NCI-H1436 treated with DMSO at 0.1 percent for 48 hours (cell line): ENCODE measurements at regions not wholly inside any gene's neighbourhood (a gene's known extent, or its start where the extent isn't known, plus 50 kb on each side); places are given as distances from the start of the nearest gene placed in this dataset.
"Not testable (repeated sequence)": the region's sequence is repeated elsewhere in the genome, so short reads cannot be mapped to it uniquely, and the experiment has no call there.

Experiments
- DNase-seq: peaks from one replicate; lab custom pipeline; 2025; lab: John Stamatoyannopoulos, UW

DNA sequence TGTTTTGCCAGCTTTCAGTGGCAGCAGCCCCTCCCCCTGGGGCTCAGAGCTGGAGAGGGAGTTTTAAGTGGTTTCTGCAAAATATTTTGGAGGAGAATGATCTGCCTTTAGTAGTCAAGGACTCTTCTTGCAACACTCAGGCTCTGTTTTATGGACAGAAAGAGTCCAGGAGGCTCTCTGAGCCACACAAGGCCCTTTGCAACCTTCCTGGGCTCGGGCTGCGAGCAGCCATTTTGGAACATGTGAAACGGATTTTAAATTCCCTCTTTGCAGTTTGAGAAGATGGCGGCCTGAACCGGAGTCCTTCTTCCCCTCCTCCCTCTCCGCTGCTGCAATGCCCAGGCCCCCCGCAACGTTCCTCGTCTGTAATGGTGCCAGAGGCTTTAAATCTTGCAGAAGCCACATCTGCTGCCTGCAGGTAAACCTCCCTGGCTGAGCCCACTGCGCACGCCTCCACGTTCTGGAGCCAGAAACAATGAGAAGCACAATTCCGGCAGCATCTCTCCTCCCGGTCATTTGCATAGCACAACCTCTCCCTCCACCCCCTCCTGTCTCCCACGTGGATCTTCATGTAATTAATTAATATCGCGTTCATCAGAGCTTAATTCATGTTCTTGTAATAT is 386.1 kb downstream of the SEC14L1 start:
- no peak for DNase-seq

DNA sequence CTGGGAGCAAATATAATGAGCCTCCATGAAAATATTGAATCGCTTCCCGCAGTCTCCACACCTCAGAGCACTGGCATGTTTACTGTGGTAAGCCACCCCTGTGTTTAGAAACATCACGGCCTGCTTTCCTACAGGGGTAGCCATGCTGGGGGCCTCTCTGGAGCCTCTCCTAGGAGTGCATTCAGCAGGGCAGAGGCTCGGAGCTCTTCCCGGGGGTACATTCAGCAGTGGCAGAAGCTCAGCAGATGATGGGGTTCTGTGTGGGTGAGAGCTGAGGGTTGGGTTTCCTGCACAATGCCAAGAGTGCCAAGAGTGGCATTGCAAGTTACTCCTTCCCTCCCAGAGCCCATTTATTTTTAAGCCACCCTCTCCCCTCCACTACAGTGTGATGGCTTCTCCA is 386.6 kb downstream of the SEC14L1 start:
- no peak for DNase-seq

DNA sequence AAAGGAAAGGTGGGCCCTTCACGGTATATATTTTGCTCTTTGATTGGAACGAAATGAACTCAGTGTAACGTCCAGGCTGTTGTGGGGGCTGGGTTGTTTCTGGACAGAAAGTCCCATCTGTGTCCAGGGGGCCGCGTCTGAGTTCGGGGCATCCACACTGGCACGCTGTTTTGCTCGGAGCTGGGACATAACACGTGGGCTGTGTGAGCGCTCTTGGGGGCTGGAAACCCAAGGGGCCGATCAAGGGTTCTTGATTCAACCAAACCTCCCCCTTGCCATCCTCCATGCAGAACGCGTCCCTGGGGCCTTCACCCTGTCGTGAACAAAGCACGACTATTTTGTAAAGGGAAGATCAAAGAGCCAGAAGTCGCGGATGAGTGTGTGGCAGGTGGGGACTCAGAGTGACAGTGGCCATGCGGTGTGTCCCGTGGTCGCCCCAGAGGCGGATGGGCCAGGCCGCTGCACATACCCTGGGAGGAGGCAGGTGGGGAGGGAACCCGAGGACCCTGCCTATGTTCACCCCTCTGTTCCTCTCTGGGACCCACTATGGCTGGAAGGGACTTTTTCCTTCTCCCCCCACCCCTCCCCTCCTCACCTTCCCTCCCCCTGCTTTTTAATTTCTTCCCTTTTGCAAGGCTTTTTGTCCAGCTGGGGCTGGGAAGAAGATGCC is 387.2 kb downstream of the SEC14L1 start:
- no peak for DNase-seq

DNA sequence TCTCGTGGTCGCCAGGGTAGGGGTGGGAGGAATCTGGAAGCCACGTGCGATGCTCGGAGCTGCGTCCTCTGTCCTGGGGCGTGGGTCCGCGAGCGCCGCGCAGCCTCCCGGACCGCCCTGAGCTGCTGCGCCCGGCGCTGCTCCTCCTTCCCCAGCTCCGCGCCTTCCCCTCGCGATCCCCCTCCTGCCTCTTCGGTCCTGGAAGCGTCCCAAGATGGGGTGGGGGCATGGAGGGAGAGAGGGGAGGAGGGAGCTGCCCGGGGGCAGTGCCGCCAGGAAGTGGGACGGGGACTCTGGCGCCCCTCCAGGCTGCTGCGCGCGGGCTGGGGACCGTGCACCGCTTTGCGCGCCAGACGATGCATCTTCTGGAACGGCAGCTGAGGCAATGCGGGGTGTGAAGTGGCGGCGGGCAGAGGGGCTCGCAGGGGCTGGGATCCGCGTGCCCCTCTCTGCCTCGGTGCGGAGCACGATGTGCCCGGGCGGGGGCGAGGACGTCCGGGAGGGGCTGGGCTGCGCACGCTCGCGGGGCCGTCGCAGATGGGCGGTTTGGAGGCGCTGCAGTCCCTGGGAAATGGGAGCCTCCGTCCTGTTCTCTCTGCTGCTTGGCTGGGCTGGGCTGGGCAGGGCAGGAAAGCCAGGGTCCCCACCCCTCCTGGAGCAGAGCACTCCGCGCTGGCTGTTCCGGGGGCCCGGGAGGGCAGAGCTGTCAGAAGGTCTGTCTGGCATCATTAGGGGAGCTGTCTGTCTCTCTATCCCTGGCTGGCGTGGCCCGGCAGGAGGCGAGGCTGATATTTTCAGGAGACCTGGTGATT is 388.0 kb downstream of the SEC14L1 start:
- no peak for DNase-seq

DNA sequence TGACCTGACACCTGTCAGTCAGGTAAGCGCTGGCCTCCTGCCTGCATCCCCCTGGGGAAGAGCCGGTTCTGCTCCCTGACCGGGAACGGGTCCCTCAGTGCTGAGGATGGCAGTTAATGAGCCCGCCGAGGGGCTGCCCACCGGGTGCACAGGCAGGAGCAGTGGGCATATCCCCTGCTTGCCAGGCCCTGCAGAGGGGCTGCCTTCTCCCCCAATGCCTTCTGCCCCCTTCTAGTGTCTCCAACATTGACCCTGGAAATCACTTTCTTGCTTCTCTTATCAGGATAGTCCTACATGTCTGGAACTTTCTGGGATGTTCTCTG is 388.5 kb downstream of the SEC14L1 start:
- DNase-seq, result no peak

DNA sequence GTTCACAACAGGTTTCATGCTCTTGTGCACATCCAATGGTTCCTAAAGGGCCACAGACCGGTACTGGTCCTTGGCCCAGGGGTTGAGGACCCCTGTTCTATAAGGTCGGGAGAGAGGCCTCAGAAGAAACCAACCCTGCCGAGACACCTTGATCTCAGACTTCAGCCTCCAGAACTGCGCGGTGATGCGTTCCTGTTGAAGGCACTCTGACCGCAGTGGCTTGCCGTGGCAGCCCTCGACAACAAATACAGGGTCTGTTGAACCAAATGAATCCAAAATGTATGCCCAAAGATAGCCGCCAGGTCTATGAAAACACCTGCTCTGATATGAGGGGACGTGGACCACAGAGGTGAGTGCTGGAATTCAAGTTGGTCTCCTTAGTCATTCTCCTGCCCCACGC is 389.8 kb downstream of the SEC14L1 start:
- no peak for DNase-seq

DNA sequence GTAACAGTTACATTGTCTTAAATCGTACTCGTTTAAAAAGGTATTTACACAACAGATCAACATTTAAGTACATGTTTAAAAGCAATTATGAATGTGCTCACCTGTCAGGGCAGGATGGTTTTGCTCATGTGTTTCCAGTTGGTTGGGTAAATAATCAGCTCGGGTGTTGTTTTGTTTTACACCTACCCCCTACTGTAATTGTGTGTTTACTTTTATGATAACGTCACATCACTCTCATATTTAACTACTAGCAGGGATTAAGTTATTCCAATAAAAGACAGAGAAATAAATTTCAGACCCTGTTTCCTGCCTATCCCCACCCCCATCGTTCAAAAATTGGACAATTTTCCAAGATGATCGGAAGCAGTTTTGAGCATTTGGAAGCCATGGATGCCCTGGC is 390.2 kb downstream of the SEC14L1 start:
- no peak for DNase-seq

DNA sequence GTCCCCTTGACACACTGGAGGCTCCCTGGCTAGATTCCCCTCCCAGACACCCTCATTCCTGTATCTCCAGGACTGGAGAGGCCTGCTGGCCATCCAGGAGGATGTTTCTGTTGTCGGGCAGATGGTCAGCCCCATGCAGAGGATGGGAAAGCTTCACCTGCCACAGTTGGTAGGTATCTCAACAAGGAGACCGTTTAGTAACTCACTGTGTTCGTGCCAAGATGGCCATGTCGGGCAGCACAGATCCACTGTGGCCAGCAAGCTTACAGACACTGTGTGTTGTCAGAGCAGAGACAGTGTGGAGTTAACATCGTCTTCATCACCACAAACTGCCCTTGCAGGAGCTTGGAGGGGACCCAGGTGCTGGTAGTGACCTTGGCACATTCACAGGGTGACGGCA is 390.9 kb downstream of the SEC14L1 start:
- no peak for DNase-seq

DNA sequence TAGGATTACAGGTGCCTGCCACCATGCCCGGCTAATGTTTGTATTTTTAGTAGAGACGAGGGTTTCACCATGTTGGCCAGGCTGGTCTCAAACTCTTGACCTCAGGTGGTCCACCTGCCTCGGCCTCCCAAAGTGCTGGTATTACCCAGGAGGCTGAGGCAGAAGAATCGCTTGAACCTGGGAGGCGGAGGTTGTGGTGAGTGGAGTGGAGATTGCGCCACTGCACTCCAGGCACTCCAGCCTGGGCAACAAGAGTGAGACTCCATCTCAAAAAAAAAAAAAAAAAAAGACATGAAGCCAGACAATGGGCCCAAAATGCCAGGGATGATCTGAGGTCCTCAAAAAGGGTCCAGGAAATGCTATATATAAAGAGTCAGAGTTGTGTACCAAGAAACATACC is 392.9 kb downstream of the SEC14L1 start:
- not testable (repeated sequence) for DNase-seq

DNA sequence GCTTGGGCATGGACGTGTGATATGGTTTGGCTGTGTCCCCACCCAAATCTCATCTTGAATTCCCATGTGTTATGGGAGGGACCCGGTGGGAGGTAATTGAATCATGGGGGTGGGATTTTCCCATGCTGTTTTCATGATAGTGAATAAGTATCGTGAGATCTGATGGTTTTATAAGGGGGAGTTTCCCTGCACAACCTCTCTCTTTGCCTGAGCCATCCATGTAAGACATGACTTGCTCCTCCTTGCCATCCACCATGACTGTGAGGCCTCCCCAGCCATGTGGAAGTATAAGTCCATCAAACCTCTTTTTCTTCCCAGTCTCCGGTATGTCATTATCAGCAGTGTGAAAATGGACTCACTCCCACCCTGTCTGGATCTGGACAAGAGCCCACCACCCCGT is 393.4 kb downstream of the SEC14L1 start:
- DNase-seq, result no peak

DNA sequence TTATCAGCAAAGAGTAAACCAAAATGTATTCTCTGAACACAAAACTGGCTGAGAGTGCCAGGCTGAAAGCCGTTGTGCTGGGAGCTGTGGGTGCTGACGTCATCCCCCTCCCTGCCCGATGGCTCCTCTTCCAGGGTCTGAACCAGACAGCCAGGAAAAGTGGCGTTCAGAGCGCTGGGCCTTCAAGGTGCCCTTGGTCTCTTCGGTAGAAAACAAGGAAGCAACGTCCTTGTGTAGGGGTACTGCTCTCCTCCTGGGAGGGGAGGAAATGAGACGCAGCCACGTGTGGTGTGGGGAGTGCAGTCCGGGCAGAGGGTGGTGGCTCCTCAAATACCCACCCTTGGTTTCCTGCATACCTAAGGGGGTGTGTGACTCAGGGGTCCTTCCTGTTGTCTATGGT is 394.7 kb downstream of the SEC14L1 start:
- no peak for DNase-seq

DNA sequence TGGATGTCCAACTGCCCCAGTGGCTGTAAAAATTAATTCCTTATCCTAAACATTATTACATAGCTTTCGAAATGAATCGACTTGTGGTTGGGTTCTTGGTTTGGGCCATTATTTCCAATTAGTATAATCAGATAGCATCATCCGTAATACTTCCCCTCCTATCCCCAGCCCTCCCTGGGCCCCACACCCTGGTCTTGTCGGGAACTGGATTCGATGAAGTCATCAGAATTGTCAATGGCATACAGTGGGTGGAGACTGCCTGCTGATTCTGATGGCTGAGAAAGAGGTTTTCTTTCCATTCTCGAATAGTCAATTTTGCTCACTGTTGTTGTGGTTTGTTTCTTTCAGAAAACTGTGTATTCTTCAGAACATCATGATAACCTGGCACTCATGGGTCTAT is 395.1 kb downstream of the SEC14L1 start:
- DNase-seq, result no peak

DNA sequence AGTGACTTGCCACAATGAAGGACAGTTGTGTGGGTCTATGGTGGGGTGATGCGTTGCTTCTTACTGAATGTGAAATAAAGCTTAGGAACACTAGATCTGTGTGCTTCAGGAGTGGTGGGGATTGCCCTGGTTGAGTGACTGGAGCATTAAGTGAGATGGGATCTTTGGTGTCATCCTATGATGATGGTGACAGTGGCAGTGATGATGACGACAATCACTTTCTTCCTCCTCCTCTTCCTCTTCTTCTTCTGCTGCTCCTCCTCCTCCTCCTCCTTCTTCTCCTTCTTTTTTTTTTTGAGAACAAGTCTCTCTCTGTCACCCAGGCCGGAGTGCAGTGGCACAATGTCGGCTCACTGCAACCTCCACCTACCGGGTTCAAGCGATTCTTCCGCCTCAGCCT is 396.8 kb downstream of the SEC14L1 start:
- no peak for DNase-seq

DNA sequence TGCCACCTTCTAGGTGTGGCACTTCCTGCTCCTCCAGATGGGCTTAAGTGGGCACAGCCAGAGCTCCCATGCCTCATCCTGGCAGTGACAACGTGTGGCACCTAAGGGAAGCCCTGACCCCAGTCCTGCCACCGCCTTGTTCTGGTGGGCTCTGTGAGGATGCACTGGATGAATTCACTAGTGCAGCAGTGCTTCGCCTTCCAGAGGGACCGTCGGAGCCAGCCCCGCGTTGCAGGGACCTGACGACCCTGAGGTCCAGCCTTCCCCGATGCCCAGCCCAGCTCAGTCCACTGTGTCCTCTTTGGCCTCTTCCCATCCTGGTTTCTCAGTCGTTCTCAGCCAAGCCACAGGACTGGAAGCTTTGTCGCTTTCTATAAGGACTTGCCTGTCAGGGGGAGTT is 399.8 kb downstream of the SEC14L1 start:
- DNase-seq, result no peak

DNA sequence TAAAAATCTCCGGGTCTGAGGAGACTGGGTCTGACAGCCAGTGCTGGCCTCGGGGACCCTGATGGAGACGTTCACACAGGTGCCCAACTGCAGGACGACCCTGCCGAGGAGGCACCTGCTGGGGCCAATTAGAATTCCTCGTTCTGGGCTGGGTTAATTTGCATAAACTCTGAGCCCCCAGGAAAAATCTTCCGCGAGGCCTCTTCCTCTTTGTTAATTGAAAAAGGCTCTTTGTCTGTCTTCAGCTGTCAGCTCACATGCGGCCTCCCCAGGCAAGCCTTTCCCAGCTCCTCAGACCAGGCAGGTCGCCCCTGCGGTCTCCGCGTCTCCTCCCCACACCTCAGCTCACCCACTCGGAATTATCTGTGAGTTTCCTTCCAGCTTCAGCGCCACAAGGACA is 400.2 kb downstream of the SEC14L1 start:
- no peak for DNase-seq

DNA sequence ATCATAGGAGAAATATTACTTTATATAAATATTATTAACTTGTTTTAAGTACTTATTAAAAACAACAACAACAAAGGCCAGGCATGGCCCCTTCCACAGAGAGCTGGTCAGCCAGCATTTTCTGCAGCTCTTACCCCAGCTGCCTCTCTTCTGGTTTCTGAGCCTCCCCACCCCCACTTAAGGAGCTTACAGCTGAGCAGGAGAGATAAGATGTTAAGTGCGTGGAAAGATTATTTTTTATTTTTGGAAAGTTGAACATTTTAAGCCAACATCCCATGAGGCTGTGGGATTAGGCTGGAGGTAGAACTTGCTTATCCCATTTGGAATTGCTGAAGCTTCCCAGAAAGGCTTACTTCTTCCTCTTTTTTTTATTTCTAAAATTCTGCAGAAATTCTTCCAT is 401.2 kb downstream of the SEC14L1 start:
- DNase-seq, result no peak

DNA sequence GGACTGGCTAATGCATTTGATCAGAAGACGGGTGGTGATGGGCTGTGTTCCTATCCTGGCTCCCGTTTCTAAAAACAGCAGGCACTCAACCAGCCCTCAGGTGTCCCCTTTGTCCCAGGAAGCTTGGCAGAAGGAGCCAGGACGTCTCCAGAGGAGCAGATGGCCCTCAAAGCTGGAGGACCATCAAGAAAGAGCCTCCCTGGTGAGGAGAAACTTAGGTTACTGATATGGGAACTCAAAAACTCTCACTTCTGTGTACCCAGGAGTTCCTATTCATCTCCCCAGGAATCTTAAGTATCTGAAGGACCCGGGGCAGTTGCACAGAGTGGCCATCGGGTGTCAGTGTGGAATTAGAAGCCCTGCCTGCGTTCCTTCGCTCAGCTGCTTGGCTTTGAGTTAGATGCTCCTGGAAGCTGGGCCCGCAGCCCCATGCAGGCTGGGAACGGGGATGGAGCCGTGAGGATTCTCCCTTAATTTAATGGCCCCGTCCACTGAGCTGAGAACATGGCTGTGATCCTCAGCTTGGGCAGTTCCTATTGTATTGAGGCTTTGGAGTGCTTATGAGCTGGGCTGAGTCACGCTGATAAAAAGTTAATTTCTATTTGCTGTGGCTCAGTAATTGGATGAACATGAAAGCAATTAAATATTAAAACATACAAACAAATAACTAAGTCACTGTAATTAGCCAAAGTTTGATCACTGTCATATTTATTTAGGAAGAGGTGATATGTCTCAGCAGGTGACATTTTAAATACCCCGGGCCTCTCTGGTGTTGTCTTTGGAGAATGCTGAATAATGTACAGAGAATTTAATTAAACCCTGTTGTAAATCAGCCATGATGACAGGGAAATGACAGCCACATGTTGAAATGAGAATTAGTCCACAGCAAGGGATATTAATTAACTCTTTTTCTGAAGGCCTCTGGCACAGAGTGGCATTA is 402.1 kb downstream of the SEC14L1 start:
- DNase-seq, result peak; percentile 55

DNA sequence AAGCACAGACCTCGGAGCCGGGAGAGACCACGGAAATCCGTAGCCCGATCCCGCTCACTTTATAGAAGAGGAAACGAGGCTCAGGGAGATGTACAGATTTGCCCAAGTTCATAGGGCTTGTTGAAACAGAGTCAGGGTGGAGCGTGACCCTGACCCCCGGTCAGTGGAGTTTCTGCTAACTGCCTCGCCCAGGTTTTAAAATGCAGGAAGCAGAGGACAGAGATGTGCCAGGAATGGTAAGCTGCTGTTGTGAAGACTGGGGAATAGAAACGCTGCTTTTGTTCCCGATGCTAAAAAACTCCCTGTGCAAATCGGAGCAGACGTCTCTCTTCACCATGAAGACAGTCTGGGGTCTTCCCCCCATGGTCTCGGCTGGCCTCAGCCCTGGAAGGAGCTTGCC is 403.0 kb downstream of the SEC14L1 start:
- no peak for DNase-seq

DNA sequence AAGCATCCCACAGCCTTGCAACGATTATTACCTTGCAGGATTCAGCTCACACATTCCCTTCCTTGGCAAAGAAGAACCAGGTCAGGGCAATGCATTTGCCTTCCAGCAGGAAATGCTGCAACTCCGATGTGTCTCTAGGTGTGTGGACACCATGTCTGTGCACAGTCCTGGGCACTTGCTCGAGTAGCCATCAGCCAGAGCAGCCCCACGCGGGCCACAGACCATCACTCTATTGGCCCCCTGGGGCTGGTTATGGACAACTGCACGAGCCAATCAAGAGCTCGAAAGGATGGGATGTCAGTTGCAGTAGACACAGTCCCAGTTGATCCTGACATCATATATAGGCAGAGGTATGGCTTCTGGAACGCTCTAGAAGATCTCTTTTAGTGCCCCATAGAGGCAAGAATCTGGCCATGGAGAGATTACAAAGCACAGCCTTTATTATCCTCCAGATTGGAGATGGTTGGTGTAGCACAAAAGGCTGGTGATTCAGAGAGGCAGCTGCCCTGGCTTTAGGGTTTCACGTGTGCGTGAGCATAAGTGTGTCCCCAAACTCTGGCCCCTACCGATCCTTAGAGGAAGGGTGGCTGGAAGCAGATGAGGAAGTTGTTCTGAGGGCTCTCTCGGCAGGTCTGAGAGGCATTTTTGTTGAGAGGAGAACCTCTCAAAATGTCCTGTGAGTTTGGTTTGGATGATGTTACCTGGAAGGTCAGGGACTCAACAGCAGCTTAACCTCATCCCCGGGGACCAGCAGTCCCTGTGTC is 403.8 kb downstream of the SEC14L1 start:
- no peak for DNase-seq

DNA sequence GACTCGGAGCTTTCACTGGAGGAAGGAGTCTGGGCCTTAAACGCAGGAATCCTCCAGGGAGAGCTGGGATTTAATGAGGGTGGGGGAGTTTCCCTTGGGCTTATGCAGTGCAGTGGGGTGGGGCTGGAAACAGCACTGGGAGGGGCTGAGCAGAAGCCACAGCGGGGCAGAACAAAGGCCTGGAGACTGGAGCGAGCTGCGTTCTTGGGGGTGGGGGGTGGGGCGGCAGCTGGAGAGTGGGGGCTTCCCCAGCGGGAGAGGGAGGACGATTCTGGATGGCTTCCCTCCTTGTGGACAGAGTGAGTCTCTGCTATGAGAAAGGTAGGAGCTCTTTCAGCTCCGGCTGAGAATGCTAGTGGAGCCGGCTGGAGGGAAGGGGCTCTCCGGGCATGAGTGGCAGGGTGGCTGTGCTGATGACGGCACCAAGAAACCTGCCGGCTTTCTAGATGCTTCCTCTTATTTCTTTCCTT is 406.0 kb downstream of the SEC14L1 start:
- DNase-seq, result peak; percentile 48

DNA sequence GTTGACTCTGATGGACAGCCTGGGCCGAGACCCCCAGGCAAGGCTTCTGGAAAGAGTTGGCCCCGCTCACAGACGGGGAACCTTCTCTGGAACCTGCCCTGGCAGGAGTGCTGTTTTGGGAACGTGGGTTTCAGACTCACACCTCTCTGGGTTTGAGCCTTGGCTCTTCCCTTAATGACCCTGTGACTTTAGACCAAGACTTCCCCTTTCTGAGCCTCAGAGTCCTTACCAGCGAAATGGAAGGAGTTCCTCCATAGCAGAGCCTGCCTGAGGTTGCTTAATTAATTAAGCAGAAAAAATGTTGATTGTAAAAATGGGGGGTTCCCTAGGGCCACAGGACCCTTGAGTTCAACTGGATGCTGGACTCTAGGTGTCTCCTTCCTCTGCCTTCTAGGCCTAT is 408.2 kb downstream of the SEC14L1 start:
- no peak for DNase-seq
